Esophagus squamous epithelium (tissue), 4 donors: ENCODE measurements at regions not wholly inside any gene's neighbourhood (a gene's known extent, or its start where the extent isn't known, plus 50 kb on each side); places are given as distances from the start of the nearest gene placed in this dataset.

ENCODE experiments used
- CTCF ChIP-seq, 6 experiments: fragments of 450-650 bp in 4 of 6; fragments of 200-600 bp in 2 of 6; sonication (generic) in 2 of 6; IDR thresholded peaks; one replicate each; pipeline ENCODE4 v1.5.1; 2016 to 2019; ENCODE audit warnings: antibody characterized with exemption in 6 of 6, mild to moderate bottlenecking in 4 of 6, moderate library complexity in 4 of 6
- POLR2A ChIP-seq, 4 donors: fragments of 450-650 bp; IDR thresholded peaks; one replicate each; pipeline ENCODE4 v1.6.1; 2017; ENCODE audit warnings: antibody characterized with exemption in 4 of 4, mild to moderate bottlenecking in 4 of 4, moderate library complexity in 3 of 4

- TF ChIP-seq CTCF (IDR thresholded peaks at IDR 0.05), result no peak
- no peak for TF ChIP-seq POLR2A (IDR thresholded peaks at IDR 0.05)
Observed at GRCh38 chr15:26232691-26233090, 369.6 kb upstream of the ATP10A start.
